Fibroblast of lung (primary cell): ENCODE measurements at regions not wholly inside any gene's neighbourhood (a gene's known extent, or its start where the extent isn't known, plus 50 kb on each side); places are given as distances from the start of the nearest gene placed in this dataset.
A peak's percentile ranks its signal among the peaks of the same experiment; 100 is the strongest.
"Not testable (repeated sequence)": the region's sequence is repeated elsewhere in the genome, so short reads cannot be mapped to it uniquely, and the experiment has no call there.

Source experiments
- DNase-seq, 2 donors: peaks; one replicate each; pipeline versions ENCODE4 v3.0.0 to v3.0.0-alpha.2; 2010; ENCODE audit warnings: low read depth in 2 of 2
- H2AFZ ChIP-seq: 2 replicates; pipeline ENCODE4 v1.5.1; 2012; ENCODE audit warnings: low read length, control low read depth, inconsistent platforms
- H3K27ac ChIP-seq: 2 replicates; pipeline ENCODE4 v1.5.1; 2011; ENCODE audit warnings: low read length, control low read depth; ENCODE audit not compliant: insufficient read depth
- H3K27me3 ChIP-seq: 2 replicates; pipeline ENCODE4 v1.5.1; 2011; ENCODE audit warnings: mild to moderate bottlenecking, low read length; ENCODE audit not compliant: control insufficient read depth, insufficient read depth
- H3K36me3 ChIP-seq: 2 replicates; pipeline ENCODE4 v1.5.1; 2011; ENCODE audit warnings: low read length; ENCODE audit not compliant: control insufficient read depth, insufficient read depth
- H3K4me1 ChIP-seq: 2 replicates; pipeline ENCODE4 v1.5.1; 2011; ENCODE audit warnings: low read length; ENCODE audit not compliant: control insufficient read depth, insufficient read depth; ENCODE audit errors: extremely low read depth
- H3K4me2 ChIP-seq: 2 replicates; pipeline ENCODE4 v1.5.1; 2011; ENCODE audit warnings: low read length, control low read depth; ENCODE audit not compliant: insufficient read depth; ENCODE audit errors: extremely low read depth
- H3K4me3 ChIP-seq, 4 experiments: fragments of 200-600 bp in 1 of 4; sonication (generic) in 1 of 4; replicated peaks in 1 of 4; 2 replicates each; pipeline ENCODE4 v1.5.1; 2011 to 2016; ENCODE audit warnings: low read length in 4 of 4, low read depth in 3 of 4, mild to moderate bottlenecking in 3 of 4, control low read depth in 2 of 4, inconsistent platforms in 1 of 4, mixed read lengths in 1 of 4; ENCODE audit not compliant: insufficient read depth in 1 of 4; ENCODE audit errors: control extremely low read depth in 1 of 4
- H3K79me2 ChIP-seq: 2 replicates; pipeline ENCODE4 v1.5.1; 2012; ENCODE audit warnings: mild to moderate bottlenecking, low read length, inconsistent platforms; ENCODE audit not compliant: control insufficient read depth, insufficient read depth
- H3K9ac ChIP-seq: 2 replicates; pipeline ENCODE4 v1.5.1; 2011; ENCODE audit warnings: mild to moderate bottlenecking, low read length, control low read depth; ENCODE audit not compliant: insufficient read depth
- H3K9me3 ChIP-seq: 2 replicates; pipeline ENCODE4 v1.5.1; 2012; ENCODE audit warnings: low read depth, low read length; ENCODE audit not compliant: control insufficient read depth, insufficient read depth
- H4K20me1 ChIP-seq: 2 replicates; pipeline ENCODE4 v1.5.1; 2011; ENCODE audit warnings: low read length; ENCODE audit not compliant: control insufficient read depth, insufficient read depth; ENCODE audit errors: extremely low read depth
- CTCF ChIP-seq, 2 donors: IDR thresholded peaks in 1 of 2; conservative IDR thresholded peaks in 1 of 2; 1 replicate in 1 of 2; 2 replicates in 1 of 2; pipeline ENCODE4 v1.5.1; 2011 to 2012; ENCODE audit warnings: low read length in 2 of 2, control low read depth in 1 of 2, inconsistent platforms in 1 of 2, low read depth in 1 of 2, mild to moderate bottlenecking in 1 of 2
- EZH2 ChIP-seq: IDR thresholded peaks from 2 replicates; pipeline ENCODE4 v1.5.1; 2012; ENCODE audit warnings: low read length, control low read depth, mild to moderate bottlenecking; ENCODE audit errors: missing control alignments

- H3K4me2 ChIP-seq = no peak overlapping the region
- DNase-seq = no peak
- no peak overlapping the region for H3K27ac ChIP-seq
- H3K79me2 ChIP-seq = no peaks in the 10 kb centered on the region
- H3K36me3 ChIP-seq = no peaks in the 10 kb centered on the region
- TF ChIP-seq CTCF (conservative IDR thresholded peaks at IDR 0.05 in 1 of 2, IDR thresholded peaks at IDR 0.05 in 1 of 2; ENCODE audit: low read depth in 1 of 2, low read length in 2 of 2) (no peak), EZH2 (no peak)
- no peak overlapping the region for H2AFZ ChIP-seq
- H3K9me3 ChIP-seq = no peaks in the 10 kb centered on the region
- H3K9ac ChIP-seq = no peak overlapping the region
- H3K27me3 ChIP-seq = no peaks in the 10 kb centered on the region
- H3K4me1 ChIP-seq = no peaks in the 10 kb centered on the region
- no peak overlapping the region for H3K4me3 ChIP-seq
- no peaks in the 10 kb centered on the region for H4K20me1 ChIP-seq
Observed at GRCh38 chr7:118945911-118946682, 721.6 kb downstream of the ANKRD7 start.

- H3K27me3 ChIP-seq = no peaks in the 10 kb centered on the region
- no peak overlapping the region for H3K27ac ChIP-seq
- H3K79me2 ChIP-seq = no peaks in the 10 kb centered on the region
- no peak for TF ChIP-seq EZH2
- no peak for TF ChIP-seq CTCF (conservative IDR thresholded peaks at IDR 0.05 in 1 of 2, IDR thresholded peaks at IDR 0.05 in 1 of 2; ENCODE audit: low read depth in 1 of 2, low read length in 2 of 2)
- no peaks in the 10 kb centered on the region for H3K36me3 ChIP-seq
- no peak overlapping the region for H2AFZ ChIP-seq
- H4K20me1 ChIP-seq = no peaks in the 10 kb centered on the region
- H3K4me1 ChIP-seq = no peaks in the 10 kb centered on the region
- H3K4me2 ChIP-seq = no peak overlapping the region
- DNase-seq = no peak
- no peak overlapping the region for H3K9ac ChIP-seq
- no peak overlapping the region for H3K4me3 ChIP-seq
- no peaks in the 10 kb centered on the region for H3K9me3 ChIP-seq
Observed at GRCh38 chr7:118948508-118948907, 724.0 kb downstream of the ANKRD7 start.

- Histone ChIP-seq H3K4me2 (no peak overlapping the region), H3K27me3 (no peaks in the 10 kb centered on the region), H3K4me1 (no peaks in the 10 kb centered on the region), H3K27ac (no peak overlapping the region), H3K9me3 (no peaks in the 10 kb centered on the region), H4K20me1 (no peaks in the 10 kb centered on the region), H3K9ac (no peak overlapping the region), H3K79me2 (no peaks in the 10 kb centered on the region), H2AFZ (no peak overlapping the region), H3K36me3 (no peaks in the 10 kb centered on the region), H3K4me3 (no peak overlapping the region)
- TF ChIP-seq CTCF (conservative IDR thresholded peaks at IDR 0.05 in 1 of 2, IDR thresholded peaks at IDR 0.05 in 1 of 2; ENCODE audit: low read depth in 1 of 2, low read length in 2 of 2) (no peak), EZH2 (no peak)
- DNase-seq = peak; percentile 30 to 44
Observed at GRCh38 chr7:118949031-118949430, 724.5 kb downstream of the ANKRD7 start.

GRCh38 chr7:118956285-118956684, 731.8 kb downstream of the ANKRD7 start:
- not testable (repeated sequence) for DNase-seq, H3K27ac ChIP-seq, H3K9ac ChIP-seq, H4K20me1 ChIP-seq, H3K4me1 ChIP-seq, H3K27me3 ChIP-seq, H3K4me3 ChIP-seq, H3K9me3 ChIP-seq, H3K36me3 ChIP-seq, H2AFZ ChIP-seq, H3K4me2 ChIP-seq, H3K79me2 ChIP-seq
